Astrocyte (in vitro differentiated cells and primary cell): ENCODE measurements at regions not wholly inside any gene's neighbourhood (a gene's known extent, or its start where the extent isn't known, plus 50 kb on each side); places are given as distances from the start of the nearest gene placed in this dataset.

ENCODE experiments used
- DNase-seq: peaks from one replicate; pipeline ENCODE4 v3.0.0-alpha.2; 2010; ENCODE audit warnings: low read depth
- FAIRE-seq: peaks from 2 replicates; lab custom pipeline; 2011; peaks lifted over from hg19 to GRCh38; lab: Jason Lieb, UNC
- H2AFZ ChIP-seq: 2 replicates; pipeline ENCODE4 v1.6.0; 2012; ENCODE audit warnings: low read depth, low read length, inconsistent platforms
- H3K27ac ChIP-seq: 2 replicates; pipeline ENCODE4 v1.5.1; 2011; ENCODE audit warnings: low read depth, low read length, inconsistent platforms
- H3K27me3 ChIP-seq: 2 replicates; pipeline ENCODE4 v1.6.0; 2011; ENCODE audit warnings: low read length, inconsistent platforms; ENCODE audit not compliant: insufficient read depth
- H3K36me3 ChIP-seq: 2 replicates; pipeline ENCODE4 v1.5.1; 2011; ENCODE audit warnings: low read length, inconsistent platforms; ENCODE audit not compliant: insufficient read depth
- H3K4me1 ChIP-seq: 2 replicates; pipeline ENCODE4 v1.5.1; 2011; ENCODE audit warnings: low read length, inconsistent platforms; ENCODE audit not compliant: insufficient read depth
- H3K4me2 ChIP-seq: 2 replicates; pipeline ENCODE4 v1.6.0; 2012; ENCODE audit warnings: low read length, inconsistent platforms
- H3K4me3 ChIP-seq: 2 replicates; pipeline ENCODE4 v1.5.1; 2011; ENCODE audit warnings: low read depth, mild to moderate bottlenecking, low read length, inconsistent platforms; ENCODE audit not compliant: insufficient read depth
- H3K79me2 ChIP-seq: 2 replicates; pipeline ENCODE4 v1.6.0; 2012; ENCODE audit warnings: mild to moderate bottlenecking, low read length, inconsistent platforms; ENCODE audit not compliant: insufficient read depth
- H3K9ac ChIP-seq: 2 replicates; pipeline ENCODE4 v1.6.0; 2012; ENCODE audit warnings: mild to moderate bottlenecking, low read length, inconsistent platforms
- H3K9me3 ChIP-seq: 2 replicates; pipeline ENCODE4 v1.5.1; 2012; ENCODE audit warnings: low read depth, mild to moderate bottlenecking, low read length, inconsistent platforms; ENCODE audit not compliant: insufficient read depth
- H4K20me1 ChIP-seq: 2 replicates; pipeline ENCODE4 v1.6.0; 2012; ENCODE audit warnings: low read length, inconsistent platforms; ENCODE audit not compliant: insufficient read depth
- H3K27ac Mint-ChIP-seq: one replicate; pipeline ENCODE4 v1.8.0; 2021; ENCODE audit warnings: mild to moderate bottlenecking, mixed read lengths; ENCODE audit not compliant: unreplicated experiment
- H3K27me3 Mint-ChIP-seq: one replicate; pipeline ENCODE4 v1.8.0; 2021; ENCODE audit warnings: low read depth, mixed read lengths; ENCODE audit not compliant: unreplicated experiment
- H3K36me3 Mint-ChIP-seq: one replicate; pipeline ENCODE4 v1.8.0; 2021; ENCODE audit warnings: low read depth, mixed read lengths; ENCODE audit not compliant: unreplicated experiment
- H3K4me1 Mint-ChIP-seq: one replicate; pipeline ENCODE4 v1.8.0; 2021; ENCODE audit warnings: low read depth, mixed read lengths; ENCODE audit not compliant: unreplicated experiment
- H3K4me3 Mint-ChIP-seq: one replicate; pipeline ENCODE4 v1.8.0; 2021; ENCODE audit warnings: mild to moderate bottlenecking, moderate library complexity, mixed read lengths; ENCODE audit not compliant: unreplicated experiment
- H3K9me3 Mint-ChIP-seq: one replicate; pipeline ENCODE4 v1.8.0; 2021; ENCODE audit warnings: mild to moderate bottlenecking, mixed read lengths; ENCODE audit not compliant: unreplicated experiment
- CTCF ChIP-seq: IDR thresholded peaks from 2 replicates; pipeline ENCODE4 v1.5.1; 2011; ENCODE audit warnings: low read depth, mild to moderate bottlenecking, inconsistent platforms, low read length, moderate library complexity; ENCODE audit not compliant: insufficient read depth
- EZH2 ChIP-seq: IDR thresholded peaks from 2 replicates; pipeline ENCODE4 v1.6.1; 2012; ENCODE audit warnings: mild to moderate bottlenecking, low read length, inconsistent platforms; ENCODE audit not compliant: insufficient read depth

DNA sequence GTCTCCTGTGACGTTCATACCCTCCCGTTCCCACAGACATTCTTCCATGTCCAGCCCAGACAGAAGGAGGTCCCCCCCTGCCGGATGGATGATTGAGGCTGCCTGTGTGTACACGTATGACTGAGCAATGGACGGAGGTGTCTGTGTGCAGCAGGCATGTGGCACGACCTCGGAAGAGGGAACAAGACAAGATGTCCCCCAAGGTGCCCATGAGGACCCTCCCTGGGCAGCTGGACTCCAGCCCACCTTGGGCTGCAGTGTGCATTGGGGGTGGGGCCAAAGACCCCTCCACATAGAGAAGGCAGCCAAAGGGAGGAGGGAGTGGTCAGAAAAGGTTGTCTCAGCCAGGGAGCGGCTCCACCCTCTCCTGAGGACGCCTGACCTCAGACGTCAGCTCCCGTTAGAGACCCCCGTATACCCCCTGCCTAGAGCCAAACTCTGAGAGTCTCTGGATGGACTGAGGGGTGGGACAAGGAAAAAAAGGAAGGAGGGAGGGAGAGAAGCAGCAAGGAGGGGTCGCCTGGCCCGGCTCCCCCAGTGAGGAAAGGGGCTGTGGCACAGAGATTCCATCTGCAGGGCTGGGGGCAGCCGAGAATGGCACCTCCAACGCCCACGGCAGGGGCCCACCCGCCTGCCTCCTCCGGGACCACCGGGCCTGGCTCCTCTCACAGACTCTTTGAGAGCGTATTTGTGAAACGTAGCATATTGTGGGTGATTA, 92.9 kb upstream of the BHLHE23 start:
- H3K36me3 ChIP-seq = no peaks in the 10 kb centered on the region
- H3K4me1 ChIP-seq = peaks cover 6% of the 10 kb centered on the region
- no peaks in the 10 kb centered on the region for H3K9me3 Mint-ChIP-seq
- no peak overlapping the region for H3K27ac Mint-ChIP-seq
- no peak overlapping the region for H3K4me3 ChIP-seq
- no peaks in the 10 kb centered on the region for H3K79me2 ChIP-seq
- no peak overlapping the region for H3K9ac ChIP-seq
- no peak overlapping the region for H3K27ac ChIP-seq
- H3K36me3 Mint-ChIP-seq = no peaks in the 10 kb centered on the region
- FAIRE-seq = no peak
- peaks cover 7% of the 10 kb centered on the region for H3K27me3 ChIP-seq
- peaks cover 34% of the 10 kb centered on the region for H3K27me3 Mint-ChIP-seq
- H2AFZ ChIP-seq = no peak overlapping the region
- no peaks in the 10 kb centered on the region for H4K20me1 ChIP-seq
- H3K4me2 ChIP-seq = no peak overlapping the region
- H3K4me1 Mint-ChIP-seq = no peaks in the 10 kb centered on the region
- TF ChIP-seq EZH2 = no peak
- H3K9me3 ChIP-seq = no peaks in the 10 kb centered on the region
- no peak overlapping the region for H3K4me3 Mint-ChIP-seq
- no peak for DNase-seq

GRCh38 chr20:63098195-63098810, 91.5 kb upstream of the BHLHE23 start:
- H3K79me2 ChIP-seq = no peaks in the 10 kb centered on the region
- H3K27me3 ChIP-seq = peaks cover 7% of the 10 kb centered on the region
- no peak overlapping the region for H3K27ac Mint-ChIP-seq
- peaks cover 6% of the 10 kb centered on the region for H3K4me1 ChIP-seq
- no peaks in the 10 kb centered on the region for H3K9me3 Mint-ChIP-seq
- no peak overlapping the region for H3K4me3 ChIP-seq
- no peaks in the 10 kb centered on the region for H3K4me1 Mint-ChIP-seq
- no peak overlapping the region for H3K27ac ChIP-seq
- DNase-seq = no peak
- no peak overlapping the region for H2AFZ ChIP-seq
- no peak overlapping the region for H3K4me2 ChIP-seq
- no peaks in the 10 kb centered on the region for H3K9me3 ChIP-seq
- H3K4me3 Mint-ChIP-seq = no peak overlapping the region
- peaks cover 33% of the 10 kb centered on the region for H3K27me3 Mint-ChIP-seq
- H4K20me1 ChIP-seq = no peaks in the 10 kb centered on the region
- no peak overlapping the region for H3K9ac ChIP-seq
- FAIRE-seq = no peak
- H3K36me3 Mint-ChIP-seq = no peaks in the 10 kb centered on the region
- TF ChIP-seq EZH2 = no peak
- no peak for TF ChIP-seq CTCF
- H3K36me3 ChIP-seq = no peaks in the 10 kb centered on the region

DNA sequence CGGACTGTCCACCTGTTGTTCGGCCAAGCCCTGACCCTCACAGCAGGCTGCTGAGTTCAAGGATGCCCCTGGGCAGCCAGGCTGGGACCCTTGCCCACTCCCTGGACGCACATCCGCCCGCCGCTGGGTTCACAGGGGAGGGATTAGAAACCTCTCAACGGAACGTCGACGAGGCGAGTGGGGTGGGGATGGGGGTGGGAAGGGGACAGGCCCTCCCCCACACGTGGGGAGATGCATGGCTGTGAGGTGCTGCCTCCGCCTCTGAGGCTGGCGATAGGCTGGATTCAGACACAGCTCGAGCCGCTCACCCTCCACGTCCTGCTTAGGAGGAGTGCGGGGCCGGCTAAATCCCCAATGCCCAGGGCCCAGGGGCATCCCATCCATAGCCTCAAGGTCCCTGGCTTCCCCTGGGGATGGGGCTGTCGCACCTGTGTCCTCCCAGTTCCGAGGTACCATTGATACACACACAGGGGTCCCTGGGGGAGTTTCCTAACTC, 90.6 kb upstream of the BHLHE23 start:
- H3K27ac ChIP-seq = no peak overlapping the region
- DNase-seq (no peak), FAIRE-seq (no peak)
- H3K79me2 ChIP-seq = no peaks in the 10 kb centered on the region
- Mint-ChIP-seq H3K4me1 (no peaks in the 10 kb centered on the region), H3K27me3 (peaks cover 41% of the 10 kb centered on the region), H3K9me3 (no peaks in the 10 kb centered on the region), H3K27ac (no peak overlapping the region), H3K36me3 (no peaks in the 10 kb centered on the region), H3K4me3 (no peak overlapping the region)
- H3K4me3 ChIP-seq = no peak overlapping the region
- H3K36me3 ChIP-seq = no peaks in the 10 kb centered on the region
- H3K4me1 ChIP-seq = peaks cover 6% of the 10 kb centered on the region
- no peak overlapping the region for H3K4me2 ChIP-seq
- H4K20me1 ChIP-seq = no peaks in the 10 kb centered on the region
- no peak overlapping the region for H3K9ac ChIP-seq
- H3K27me3 ChIP-seq = peaks cover 7% of the 10 kb centered on the region
- TF ChIP-seq EZH2 (no peak), CTCF (no peak)
- H2AFZ ChIP-seq = no peak overlapping the region
- no peaks in the 10 kb centered on the region for H3K9me3 ChIP-seq
